ENCODE measurements at regions not wholly inside any gene's neighbourhood (a gene's known extent, or its start where the extent isn't known, plus 50 kb on each side); places are given as distances from the start of the nearest gene placed in this dataset.

DNA sequence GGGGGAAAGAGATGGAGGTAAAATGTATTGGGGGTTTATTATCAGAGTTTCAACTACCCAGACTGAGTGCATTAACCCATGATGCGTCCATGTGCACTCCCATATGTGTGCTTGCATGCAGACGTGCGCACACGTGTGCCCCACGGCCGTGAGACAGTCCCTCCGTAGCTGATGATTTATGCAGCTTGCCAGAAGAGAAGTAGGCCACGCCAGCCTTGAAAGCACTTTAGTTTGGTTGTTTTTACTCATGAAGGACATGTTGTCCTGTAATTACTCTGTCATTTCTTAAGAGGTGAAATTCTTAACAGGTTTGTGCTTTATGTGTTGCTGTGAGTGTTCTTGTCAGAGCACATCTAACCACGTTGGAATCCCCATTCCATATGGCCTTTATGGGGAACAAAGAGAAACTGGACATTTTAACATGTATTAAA is 467.8 kb downstream of the LMO4 start:
- no peak for DNase-seq (ENCODE audit: extremely low spot score)
- POLR2A ChIA-PET = no interaction called here
- CTCF ChIA-PET = no interaction called here
- TF ChIP-seq, protein P1, sequence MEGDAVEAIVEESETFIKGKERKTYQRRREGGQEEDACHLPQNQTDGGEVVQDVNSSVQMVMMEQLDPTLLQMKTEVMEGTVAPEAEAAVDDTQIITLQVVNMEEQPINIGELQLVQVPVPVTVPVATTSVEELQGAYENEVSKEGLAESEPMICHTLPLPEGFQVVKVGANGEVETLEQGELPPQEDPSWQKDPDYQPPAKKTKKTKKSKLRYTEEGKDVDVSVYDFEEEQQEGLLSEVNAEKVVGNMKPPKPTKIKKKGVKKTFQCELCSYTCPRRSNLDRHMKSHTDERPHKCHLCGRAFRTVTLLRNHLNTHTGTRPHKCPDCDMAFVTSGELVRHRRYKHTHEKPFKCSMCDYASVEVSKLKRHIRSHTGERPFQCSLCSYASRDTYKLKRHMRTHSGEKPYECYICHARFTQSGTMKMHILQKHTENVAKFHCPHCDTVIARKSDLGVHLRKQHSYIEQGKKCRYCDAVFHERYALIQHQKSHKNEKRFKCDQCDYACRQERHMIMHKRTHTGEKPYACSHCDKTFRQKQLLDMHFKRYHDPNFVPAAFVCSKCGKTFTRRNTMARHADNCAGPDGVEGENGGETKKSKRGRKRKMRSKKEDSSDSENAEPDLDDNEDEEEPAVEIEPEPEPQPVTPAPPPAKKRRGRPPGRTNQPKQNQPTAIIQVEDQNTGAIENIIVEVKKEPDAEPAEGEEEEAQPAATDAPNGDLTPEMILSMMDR (IDR thresholded peaks at IDR 0.05; ENCODE audit: control extremely low read depth, extremely low read depth, low read depth, missing control alignments) = no peak

DNA sequence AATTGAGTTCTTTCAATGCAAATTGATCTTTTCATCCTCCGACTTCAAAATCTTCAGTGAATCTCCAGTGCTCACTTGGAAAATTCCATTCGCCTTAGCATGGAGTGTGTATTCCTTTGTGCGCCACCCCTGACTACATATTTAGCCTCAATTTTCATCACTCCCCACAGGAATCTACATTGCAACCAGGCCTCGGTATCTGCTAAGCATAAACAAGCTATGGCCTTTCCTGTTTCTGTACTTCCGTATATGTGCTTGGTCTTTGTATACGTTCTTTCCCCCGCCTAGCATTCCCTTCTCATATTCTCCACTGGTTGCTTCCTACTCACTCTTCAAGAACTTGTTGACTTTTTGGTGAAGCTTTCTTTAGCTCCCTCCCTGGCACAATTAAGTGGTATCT is 470.8 kb downstream of the LMO4 start:
- POLR2A ChIA-PET = no interaction called here
- CTCF ChIA-PET = interaction anchor here (0.8 to 1.3 kb wide), 2 partner anchors 10 to 15 kb away, joined by 3 read pairs; no protein-coding TSS in a partner anchor
- no peak for DNase-seq (ENCODE audit: extremely low spot score)
- TF ChIP-seq, protein P1 (IDR thresholded peaks at IDR 0.05; ENCODE audit: control extremely low read depth, extremely low read depth, low read depth, missing control alignments) = no peak

DNA sequence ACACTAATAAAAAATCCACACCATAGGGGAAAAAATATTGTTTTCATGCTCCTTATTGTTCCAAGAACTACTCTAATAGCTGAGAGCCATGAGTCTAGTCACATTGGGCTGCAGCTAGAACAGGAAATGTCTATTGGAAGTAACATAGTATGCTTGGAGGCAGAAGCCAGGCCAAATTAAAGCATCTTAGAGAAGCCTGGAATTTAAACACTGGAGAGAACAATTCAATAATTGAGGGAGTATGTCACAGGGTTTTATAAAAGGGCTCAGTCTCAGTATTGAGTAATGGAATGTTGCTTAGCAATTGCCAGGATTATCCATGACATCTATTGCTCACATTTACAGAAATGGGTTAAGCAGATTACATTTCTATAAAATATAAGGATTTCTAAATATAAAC is 471.3 kb downstream of the LMO4 start:
- ChIA-PET CTCF (interaction anchor here (0.8 to 1.3 kb wide), 2 partner anchors 10 to 15 kb away, joined by 3 read pairs; no protein-coding TSS in a partner anchor), POLR2A (no interaction called here)
- TF ChIP-seq, protein P1 (IDR thresholded peaks at IDR 0.05; ENCODE audit: control extremely low read depth, extremely low read depth, low read depth, missing control alignments) = no peak
- no peak for DNase-seq (ENCODE audit: extremely low spot score)

DNA sequence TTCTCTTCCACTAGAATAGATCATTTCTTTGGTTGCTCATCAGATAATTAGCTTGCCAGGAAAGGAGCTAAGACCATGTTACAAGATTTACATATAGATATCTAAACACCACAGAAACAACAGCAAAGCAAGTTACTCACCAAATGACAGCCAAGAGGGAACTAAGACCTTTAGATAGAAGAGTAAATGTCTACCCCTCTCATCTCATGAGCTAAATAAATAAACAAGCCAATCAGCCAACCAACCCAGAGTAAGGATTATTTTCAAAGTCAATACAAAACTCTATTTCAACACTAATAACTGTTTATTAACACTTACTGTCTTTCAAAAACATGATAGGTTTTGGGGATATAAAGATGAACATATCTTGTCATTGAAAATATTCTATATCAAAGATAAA is 474.7 kb downstream of the LMO4 start:
- TF ChIP-seq, protein P1 (IDR thresholded peaks at IDR 0.05; ENCODE audit: control extremely low read depth, extremely low read depth, low read depth, missing control alignments) = no peak
- CTCF ChIA-PET = no interaction called here
- POLR2A ChIA-PET = no interaction called here
- DNase-seq (ENCODE audit: extremely low spot score) = no peak

DNA sequence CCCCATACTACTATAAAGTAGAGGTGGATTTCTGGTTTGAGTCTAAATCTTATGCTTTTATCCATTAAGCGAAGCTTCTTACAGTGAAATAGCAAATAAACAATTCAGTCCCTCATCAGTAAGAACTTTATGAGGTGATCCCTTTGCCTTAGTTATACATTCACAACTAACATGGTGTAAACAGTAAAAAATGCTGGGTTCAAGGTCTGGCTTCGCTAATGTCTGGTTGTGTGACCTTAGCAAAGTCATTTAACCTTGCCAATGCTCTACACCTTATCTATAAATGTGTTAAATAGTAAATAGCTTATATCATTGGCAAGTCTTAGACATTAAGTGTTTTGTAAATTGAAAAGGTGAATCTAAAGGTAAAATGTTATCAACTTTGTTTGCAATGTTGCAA is 475.4 kb downstream of the LMO4 start:
- ChIA-PET CTCF (no interaction called here), POLR2A (no interaction called here)
- TF ChIP-seq, protein P1 (IDR thresholded peaks at IDR 0.05; ENCODE audit: control extremely low read depth, extremely low read depth, low read depth, missing control alignments) = no peak
- no peak for DNase-seq (ENCODE audit: extremely low spot score)

DNA sequence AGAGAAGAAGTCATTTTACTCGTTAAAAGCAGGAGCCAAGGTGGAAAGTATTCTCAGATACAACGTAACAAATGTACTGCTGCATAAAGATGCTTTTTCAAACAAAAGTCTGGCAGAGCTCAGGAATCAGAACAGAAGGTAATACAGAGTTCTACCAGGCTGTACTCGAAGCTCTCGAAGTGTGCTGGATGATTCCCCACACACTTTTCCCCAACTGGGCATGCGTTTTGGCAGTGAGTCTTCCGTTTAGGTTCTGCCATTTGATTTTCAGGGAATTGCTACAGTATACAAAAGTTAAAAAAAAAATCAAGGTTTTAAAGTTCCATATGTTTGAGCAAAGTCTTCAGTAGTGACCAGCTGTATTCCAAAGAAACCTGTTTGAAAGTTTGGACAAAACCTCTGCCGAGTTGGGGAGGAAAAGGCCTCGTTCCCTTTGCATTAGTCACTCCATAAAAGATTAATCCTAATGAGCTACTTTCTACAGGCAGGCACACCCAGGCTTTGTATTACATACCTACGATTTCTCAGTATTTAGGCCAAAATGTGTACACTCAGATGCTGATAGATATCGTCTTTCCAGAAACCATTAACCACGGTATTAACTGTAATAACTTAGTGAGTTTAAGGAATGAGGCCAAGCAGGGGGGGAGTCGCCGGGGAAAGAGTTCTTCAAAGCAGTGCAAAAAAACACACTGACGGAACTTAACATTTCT is 477.1 kb downstream of the LMO4 start:
- ChIA-PET CTCF (no interaction called here), POLR2A (no interaction called here)
- TF ChIP-seq, protein P1 (IDR thresholded peaks at IDR 0.05; ENCODE audit: control extremely low read depth, extremely low read depth, low read depth, missing control alignments) = no peak
- no peak for DNase-seq (ENCODE audit: extremely low spot score)

Data from GM10248 (cell line).